HG03139 (cell line): ENCODE measurements at regions not wholly inside any gene's neighbourhood (a gene's known extent, or its start where the extent isn't known, plus 50 kb on each side); places are given as distances from the start of the nearest gene placed in this dataset.

ENCODE experiments used
- ATAC-seq: cut with Tn5 transposase; IDR thresholded peaks from one replicate; pipeline ENCODE4 v1.9.1; 2021; ENCODE audit not compliant: unreplicated experiment

GRCh38 chr16:79912592-79913310, 312.2 kb upstream of the MAF start:
- no peak for ATAC-seq

- no peak for ATAC-seq
These were observed 311.1 kb upstream of the MAF start for GRCh38 chr16:79911660-79912059.

- ATAC-seq: no peak
These were observed 309.0 kb upstream of the MAF start for GRCh38 chr16:79909571-79909970.

GRCh38 chr16:79903471-79903870, 302.9 kb upstream of the MAF start:
- ATAC-seq: no peak

- ATAC-seq: no peak
These were observed 301.8 kb upstream of the MAF start for GRCh38 chr16:79902351-79902750.

- ATAC-seq: no peak
These were observed 301.0 kb upstream of the MAF start for GRCh38 chr16:79901522-79901921.

GRCh38 chr16:79899716-79900115, 299.2 kb upstream of the MAF start:
- ATAC-seq: no peak

- ATAC-seq: no peak
These were observed 298.8 kb upstream of the MAF start for GRCh38 chr16:79899316-79899715.

- ATAC-seq: no peak
These were observed 298.2 kb upstream of the MAF start for GRCh38 chr16:79898703-79899102.

- ATAC-seq: no peak
These were observed 297.1 kb upstream of the MAF start for GRCh38 chr16:79897453-79898146.

GRCh38 chr16:79897104-79897452, 296.5 kb upstream of the MAF start:
- no peak for ATAC-seq

GRCh38 chr16:79895917-79896203, 295.3 kb upstream of the MAF start:
- no peak for ATAC-seq

- no peak for ATAC-seq
These were observed 294.7 kb upstream of the MAF start for GRCh38 chr16:79895053-79895916.

- no peak for ATAC-seq
These were observed 292.9 kb upstream of the MAF start for GRCh38 chr16:79893445-79893844.

- ATAC-seq: no peak
These were observed 291.7 kb upstream of the MAF start for GRCh38 chr16:79892278-79892677.

GRCh38 chr16:79891458-79891857, 290.9 kb upstream of the MAF start:
- no peak for ATAC-seq

- no peak for ATAC-seq
These were observed 287.3 kb upstream of the MAF start for GRCh38 chr16:79887541-79888540.

GRCh38 chr16:79885320-79885719, 284.8 kb upstream of the MAF start:
- no peak for ATAC-seq

GRCh38 chr16:79883494-79883893, 283.0 kb upstream of the MAF start:
- no peak for ATAC-seq

GRCh38 chr16:79882340-79883005, 281.9 kb upstream of the MAF start:
- no peak for ATAC-seq
